Esophagus muscularis mucosa (tissue), 4 donors: ENCODE measurements at regions not wholly inside any gene's neighbourhood (a gene's known extent, or its start where the extent isn't known, plus 50 kb on each side); places are given as distances from the start of the nearest gene placed in this dataset.

Experiments used
- CTCF ChIP-seq, 3 experiments: fragments of 200-600 bp in 2 of 3; fragments of 450-650 bp in 1 of 3; sonication (generic) in 2 of 3; IDR thresholded peaks; one replicate each; pipeline ENCODE4 v1.5.1; 2017 to 2019; ENCODE audit warnings: antibody characterized with exemption in 3 of 3, mild to moderate bottlenecking in 2 of 3, moderate library complexity in 1 of 3
- EP300 ChIP-seq: sonication (generic); formaldehyde crosslinking; IDR thresholded peaks from one replicate; pipeline ENCODE4 v1.6.1; 2017; ENCODE audit warnings: antibody characterized with exemption
- POLR2A ChIP-seq: fragments of 450-650 bp; IDR thresholded peaks from one replicate; pipeline ENCODE4 v1.6.1; 2017; ENCODE audit warnings: antibody characterized with exemption, moderate library complexity, mild to moderate bottlenecking, low read depth
- POLR2AphosphoS5 ChIP-seq, 2 donors: sonication (generic); formaldehyde crosslinking; IDR thresholded peaks; one replicate each; pipeline ENCODE4 v1.6.1; 2017; ENCODE audit warnings: antibody characterized with exemption in 2 of 2

GRCh38 chr1:203993256-203993655 is 79.7 kb upstream of the SOX13 start:
- TF ChIP-seq CTCF (IDR thresholded peaks at IDR 0.05), result no peak
- no peak for TF ChIP-seq POLR2A
- no peak for TF ChIP-seq EP300
- TF ChIP-seq POLR2AphosphoS5 (IDR thresholded peaks at IDR 0.05), result no peak
